MM.1S (cell line): ENCODE measurements at regions not wholly inside any gene's neighbourhood (a gene's known extent, or its start where the extent isn't known, plus 50 kb on each side); places are given as distances from the start of the nearest gene placed in this dataset.

Experiments used
- CTCF ChIP-seq: fragments of 300-600 bp; sonication (generic); IDR thresholded peaks from 2 replicates; pipeline ENCODE4 v1.5.1; 2016; ENCODE audit warnings: antibody characterized with exemption, low read length, mixed read lengths
- EZH2 ChIP-seq: fragments of 300-600 bp; sonication (generic); optimal IDR thresholded peaks from 2 replicates; pipeline ENCODE3; 2017; ENCODE audit warnings: low read depth, mild to moderate bottlenecking, antibody characterized with exemption, low read length, mixed read lengths
- EZH2phosphoT487 ChIP-seq: fragments of 300-600 bp; sonication (generic); IDR thresholded peaks from 2 replicates; pipeline ENCODE4 v1.6.1; 2018; ENCODE audit warnings: antibody characterized with exemption, low read length

DNA sequence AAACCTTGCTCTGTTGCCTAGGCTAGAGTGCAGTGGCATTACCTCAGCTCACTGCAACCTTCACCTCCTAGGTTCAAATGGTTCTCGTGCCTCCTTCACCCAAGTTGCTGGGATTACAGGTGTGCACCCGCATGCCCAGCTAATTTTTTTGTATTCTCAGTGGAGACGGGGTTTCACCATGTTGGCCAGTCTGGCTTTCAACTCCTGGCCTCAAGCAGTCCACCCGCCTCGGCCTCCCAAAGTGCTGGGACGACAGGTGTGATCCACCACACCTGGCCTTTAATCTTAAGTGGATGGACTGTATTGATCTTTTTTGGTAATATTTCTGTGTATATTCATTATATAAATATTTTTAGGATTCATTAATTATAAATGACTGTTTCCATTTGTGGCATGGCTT lies 158.7 kb upstream of the CXorf51A start:
- TF ChIP-seq CTCF (no peak), EZH2phosphoT487 (no peak), EZH2 (no peak)
